ENCODE measurements at regions not wholly inside any gene's neighbourhood (a gene's known extent, or its start where the extent isn't known, plus 50 kb on each side); places are given as distances from the start of the nearest gene placed in this dataset.

DNA sequence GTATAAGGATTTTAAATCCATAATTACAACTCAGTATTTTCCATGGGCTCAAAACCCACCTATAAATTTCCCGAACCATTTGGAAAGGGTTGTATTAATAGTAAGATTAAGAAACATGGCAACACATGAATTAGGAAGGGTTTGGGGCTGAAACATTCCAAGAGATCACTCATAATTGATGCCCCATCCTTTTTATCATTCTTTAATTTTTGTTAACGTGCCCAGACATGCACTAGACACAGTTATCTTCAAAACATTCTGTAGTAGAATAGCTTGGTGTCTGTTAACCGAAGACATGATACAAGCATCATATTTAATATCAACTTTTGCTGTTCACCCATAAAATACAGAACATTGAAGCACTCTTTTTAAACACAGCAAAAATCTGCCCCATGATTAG, 106.8 kb upstream of the FRMD6 start:
- H3K4me2 ChIP-seq (ENCODE audit: low read depth, low read length): no peak overlapping the region
- POLR2A ChIA-PET: no interaction called here
- in situ Hi-C loops (cut with HindIII; ENCODE audit: extremely low pct_ligation_motif_present, low pct_unique_long_range_greater_than_20kb) (no loop called here), intact Hi-C loops (cut with micrococcal nuclease; ENCODE audit: unreplicated experiment) (no loop called here)
- BruUV-seq (replicated peaks): no TSS peak
- H3K79me2 ChIP-seq (ENCODE audit: insufficient read depth, low read length): no peaks in the 10 kb centered on the region
- H3K9ac ChIP-seq (ENCODE audit: insufficient read depth, low read depth, low read length): no peak overlapping the region
- no peak for DNase-seq (ENCODE audit: low spot score)
- H3K4me3 ChIP-seq (replicated peaks in 1 of 3; ENCODE audit: insufficient read depth in 1 of 3, low read depth in 2 of 3, low read length in 3 of 3): no peak overlapping the region
- no peak for TF ChIP-seq ZNF777 (CRISPR knock-in tag; IDR thresholded peaks at IDR 0.05)
- TF ChIP-seq, protein P1, sequence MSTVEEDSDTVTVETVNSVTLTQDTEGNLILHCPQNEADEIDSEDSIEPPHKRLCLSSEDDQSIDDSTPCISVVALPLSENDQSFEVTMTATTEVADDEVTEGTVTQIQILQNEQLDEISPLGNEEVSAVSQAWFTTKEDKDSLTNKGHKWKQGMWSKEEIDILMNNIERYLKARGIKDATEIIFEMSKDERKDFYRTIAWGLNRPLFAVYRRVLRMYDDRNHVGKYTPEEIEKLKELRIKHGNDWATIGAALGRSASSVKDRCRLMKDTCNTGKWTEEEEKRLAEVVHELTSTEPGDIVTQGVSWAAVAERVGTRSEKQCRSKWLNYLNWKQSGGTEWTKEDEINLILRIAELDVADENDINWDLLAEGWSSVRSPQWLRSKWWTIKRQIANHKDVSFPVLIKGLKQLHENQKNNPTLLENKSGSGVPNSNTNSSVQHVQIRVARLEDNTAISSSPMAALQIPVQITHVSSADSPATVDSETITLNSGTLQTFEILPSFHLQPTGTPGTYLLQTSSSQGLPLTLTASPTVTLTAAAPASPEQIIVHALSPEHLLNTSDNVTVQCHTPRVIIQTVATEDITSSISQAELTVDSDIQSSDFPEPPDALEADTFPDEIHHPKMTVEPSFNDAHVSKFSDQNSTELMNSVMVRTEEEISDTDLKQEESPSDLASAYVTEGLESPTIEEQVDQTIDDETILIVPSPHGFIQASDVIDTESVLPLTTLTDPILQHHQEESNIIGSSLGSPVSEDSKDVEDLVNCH (CRISPR knock-in tag; IDR thresholded peaks at IDR 0.05): no peak
- no peak for TF ChIP-seq RBFOX2 (IDR thresholded peaks at IDR 0.05; ENCODE audit: low read depth, low read length)
- TF ChIP-seq ZNF331 (CRISPR knock-in tag; IDR thresholded peaks at IDR 0.05): no peak
- TF ChIP-seq, protein P2, sequence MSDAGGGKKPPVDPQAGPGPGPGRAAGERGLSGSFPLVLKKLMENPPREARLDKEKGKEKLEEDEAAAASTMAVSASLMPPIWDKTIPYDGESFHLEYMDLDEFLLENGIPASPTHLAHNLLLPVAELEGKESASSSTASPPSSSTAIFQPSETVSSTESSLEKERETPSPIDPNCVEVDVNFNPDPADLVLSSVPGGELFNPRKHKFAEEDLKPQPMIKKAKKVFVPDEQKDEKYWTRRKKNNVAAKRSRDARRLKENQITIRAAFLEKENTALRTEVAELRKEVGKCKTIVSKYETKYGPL (CRISPR knock-in tag; IDR thresholded peaks at IDR 0.05): no peak
- no peak for TF ChIP-seq ZNF17 (CRISPR knock-in tag; IDR thresholded peaks at IDR 0.05)
- no peak for TF ChIP-seq ZNF761 (CRISPR knock-in tag; conservative IDR thresholded peaks at IDR 0.05)
- TF ChIP-seq KDM2A (CRISPR knock-in tag; IDR thresholded peaks at IDR 0.05; ENCODE audit: borderline replicate concordance, low read depth): no peak
- TF ChIP-seq CCDC6 (CRISPR knock-in tag; IDR thresholded peaks at IDR 0.05): no peak
- no peak for TF ChIP-seq ZNF569 (CRISPR knock-in tag; IDR thresholded peaks at IDR 0.05; ENCODE audit: borderline replicate concordance)
- TF ChIP-seq ZNF629 (CRISPR knock-in tag; conservative IDR thresholded peaks at IDR 0.05): no peak
- no peak for TF ChIP-seq ZNF766 (CRISPR knock-in tag; IDR thresholded peaks at IDR 0.05; ENCODE audit: borderline replicate concordance)
- no peak for TF ChIP-seq ZNF235 (CRISPR knock-in tag; IDR thresholded peaks at IDR 0.05; ENCODE audit: borderline replicate concordance)
- no peak for TF ChIP-seq SIN3A (IDR thresholded peaks at IDR 0.05; ENCODE audit: borderline replicate concordance, low read depth, low read length)
- WGBS (ENCODE audit: low lambda C conversion rate): 21% methylated on average over 3 of the region's 3 CpGs
- no peaks in the 10 kb centered on the region for H3K4me1 ChIP-seq (ENCODE audit: insufficient read depth, low read length)
- CTCF ChIA-PET (ENCODE audit: low intra/inter-chr PET ratio, low total read pairs): no interaction called here
- no peak for ATAC-seq
- H4K20me1 ChIP-seq (ENCODE audit: insufficient read depth, low read length): no peaks in the 10 kb centered on the region
- H3K36me3 ChIP-seq (replicated peaks in 1 of 2; ENCODE audit: control insufficient read depth in 1 of 2, insufficient read depth in 2 of 2, low read length in 2 of 2): no peaks in the 10 kb centered on the region
- FAIRE-seq: no peak
- H3K27me3 ChIP-seq (ENCODE audit: control insufficient read depth in 1 of 2, insufficient read depth in 2 of 2, low read length in 2 of 2): no peaks in the 10 kb centered on the region; a peak in 1 of 5 replicates
- H3K9me3 ChIP-seq (ENCODE audit: low read length): no peaks in the 10 kb centered on the region
- H2AFZ ChIP-seq (ENCODE audit: low read length): no peak overlapping the region
- no peak overlapping the region for H3K27ac ChIP-seq (ENCODE audit: extremely low read length, insufficient read depth, low read length)

Measured in HepG2 (cell line).